ENCODE measurements at regions not wholly inside any gene's neighbourhood (a gene's known extent, or its start where the extent isn't known, plus 50 kb on each side); places are given as distances from the start of the nearest gene placed in this dataset.

DNA sequence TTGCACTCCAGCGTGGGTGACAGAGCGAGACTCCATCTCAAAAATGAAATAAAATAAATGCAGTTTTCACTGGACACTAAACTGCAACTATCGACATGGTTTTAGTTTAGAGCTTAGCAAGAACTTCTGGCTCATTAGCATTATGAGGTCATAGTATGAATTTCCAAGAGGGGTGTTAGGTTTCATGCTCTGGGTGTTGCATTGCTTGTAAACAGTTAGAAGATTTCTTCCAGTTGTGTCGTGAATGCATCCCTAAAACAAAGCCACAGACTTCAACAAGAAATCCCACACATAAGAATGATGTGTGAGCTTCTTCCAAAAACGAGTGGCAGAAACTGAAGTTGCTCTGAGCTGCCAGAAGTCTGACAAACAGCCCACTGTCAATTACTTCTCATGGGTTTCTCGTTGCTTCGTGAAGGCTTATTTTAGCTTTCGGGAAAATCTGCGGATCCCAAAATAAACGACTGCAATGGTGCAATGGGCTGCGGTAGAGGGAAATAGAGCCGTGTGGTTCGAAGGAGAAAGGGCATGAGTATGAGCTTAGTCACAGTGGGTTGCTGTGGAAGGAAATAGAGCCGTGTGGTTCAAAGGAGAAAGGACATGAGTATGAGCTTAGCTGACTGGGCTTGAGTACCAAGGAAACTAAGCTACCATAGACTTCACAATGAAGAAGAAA lies 354.9 kb downstream of the DHRSX start:
- no peak for FAIRE-seq

More for the DNA sequence above, 354.9 kb downstream of the DHRSX start:
- no peak overlapping the region for H2BK5ac ChIP-seq (ENCODE audit: low read depth, low read length)
- H3K79me2 ChIP-seq (ENCODE audit: control insufficient read depth in 1 of 2, insufficient read depth in 2 of 2, low read length in 2 of 2): no peaks in the 10 kb centered on the region
- peaks cover 0 to 2% (median 0%) of the 10 kb centered on the region in 4 experiments; a peak in 2 of 8 replicates for H3K36me3 ChIP-seq (ENCODE audit: control insufficient read depth in 2 of 4, insufficient read depth in 4 of 4, low read length in 3 of 4)
- H3K56ac ChIP-seq (replicated peaks; ENCODE audit: insufficient read length, low read depth, low read length): no peak overlapping the region
- no peak overlapping the region for H4K8ac ChIP-seq (ENCODE audit: extremely low read depth, insufficient read depth, low read length)
- no peak overlapping the region for H2BK12ac ChIP-seq (ENCODE audit: low read depth, low read length)
- DNase-seq (ENCODE audit: low read depth in 1 of 2, low spot score in 2 of 2): no peak
- H3K27me3 ChIP-seq (replicated peaks in 1 of 4; ENCODE audit: control insufficient read depth in 3 of 4, extremely low read depth in 1 of 4, insufficient read depth in 3 of 4, low read length in 3 of 4): no peaks in the 10 kb centered on the region
- H3K23me2 ChIP-seq (ENCODE audit: low read depth, low read length): no peaks in the 10 kb centered on the region
- no peak overlapping the region for H4K91ac ChIP-seq (replicated peaks; ENCODE audit: insufficient read length, low read length)
- H4K20me1 ChIP-seq (replicated peaks in 1 of 2; ENCODE audit: control insufficient read depth in 1 of 2, insufficient read depth in 2 of 2, low read length in 2 of 2): no peaks in the 10 kb centered on the region
- no peak overlapping the region for H2AFZ ChIP-seq (ENCODE audit: low read length)
- no peak overlapping the region for H4K5ac ChIP-seq (ENCODE audit: insufficient read length, low read depth, low read length)
- TF ChIP-seq, protein P1, sequence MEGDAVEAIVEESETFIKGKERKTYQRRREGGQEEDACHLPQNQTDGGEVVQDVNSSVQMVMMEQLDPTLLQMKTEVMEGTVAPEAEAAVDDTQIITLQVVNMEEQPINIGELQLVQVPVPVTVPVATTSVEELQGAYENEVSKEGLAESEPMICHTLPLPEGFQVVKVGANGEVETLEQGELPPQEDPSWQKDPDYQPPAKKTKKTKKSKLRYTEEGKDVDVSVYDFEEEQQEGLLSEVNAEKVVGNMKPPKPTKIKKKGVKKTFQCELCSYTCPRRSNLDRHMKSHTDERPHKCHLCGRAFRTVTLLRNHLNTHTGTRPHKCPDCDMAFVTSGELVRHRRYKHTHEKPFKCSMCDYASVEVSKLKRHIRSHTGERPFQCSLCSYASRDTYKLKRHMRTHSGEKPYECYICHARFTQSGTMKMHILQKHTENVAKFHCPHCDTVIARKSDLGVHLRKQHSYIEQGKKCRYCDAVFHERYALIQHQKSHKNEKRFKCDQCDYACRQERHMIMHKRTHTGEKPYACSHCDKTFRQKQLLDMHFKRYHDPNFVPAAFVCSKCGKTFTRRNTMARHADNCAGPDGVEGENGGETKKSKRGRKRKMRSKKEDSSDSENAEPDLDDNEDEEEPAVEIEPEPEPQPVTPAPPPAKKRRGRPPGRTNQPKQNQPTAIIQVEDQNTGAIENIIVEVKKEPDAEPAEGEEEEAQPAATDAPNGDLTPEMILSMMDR (IDR thresholded peaks at IDR 0.05; ENCODE audit: control extremely low read depth in 1 of 3, insufficient read depth in 1 of 3, low read depth in 1 of 3, low read length in 3 of 3): no peak
- TF ChIP-seq BCL11A (IDR thresholded peaks at IDR 0.05; ENCODE audit: low read depth in 2 of 2, low read length in 2 of 2) (no peak), POLR2AphosphoS5 (IDR thresholded peaks at IDR 0.05; ENCODE audit: low read depth, low read length) (no peak)
- TF ChIP-seq, protein P2, sequence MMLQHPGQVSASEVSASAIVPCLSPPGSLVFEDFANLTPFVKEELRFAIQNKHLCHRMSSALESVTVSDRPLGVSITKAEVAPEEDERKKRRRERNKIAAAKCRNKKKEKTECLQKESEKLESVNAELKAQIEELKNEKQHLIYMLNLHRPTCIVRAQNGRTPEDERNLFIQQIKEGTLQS (IDR thresholded peaks at IDR 0.05; ENCODE audit: insufficient read depth, low read depth, low read length): no peak
- ChIA-PET CTCF (ENCODE audit: partially characterized antibody) (no interaction called here), POLR2A (ENCODE audit: partially characterized antibody) (no interaction called here)
- no peaks in the 10 kb centered on the region for H3K79me1 ChIP-seq (ENCODE audit: low read depth, low read length)
- H3K27ac ChIP-seq (ENCODE audit: low read depth, low read length): no peak overlapping the region
- no peak overlapping the region for H3K4me3 ChIP-seq (ENCODE audit: extremely low read depth in 1 of 4, insufficient read depth in 2 of 4, low read depth in 3 of 4, low read length in 4 of 4)
- no peak overlapping the region for H2AK5ac ChIP-seq (ENCODE audit: low read depth, low read length)
- H3K4ac ChIP-seq (replicated peaks; ENCODE audit: insufficient read length, low read depth, low read length): no peak overlapping the region
- peaks cover 9 to 14% of the 10 kb centered on the region in 2 experiments for H3K9me3 ChIP-seq (ENCODE audit: insufficient read depth in 2 of 2, low read depth in 1 of 2, low read length in 1 of 2)
- H2BK15ac ChIP-seq (ENCODE audit: low read length): no peak overlapping the region
- no peak overlapping the region for H3K23ac ChIP-seq (ENCODE audit: insufficient read length)
- no peak overlapping the region for H2BK120ac ChIP-seq (replicated peaks; ENCODE audit: low read depth, low read length)
- H3K4me2 ChIP-seq (ENCODE audit: insufficient read depth in 1 of 2, low read depth in 2 of 2, low read length in 2 of 2): no peak overlapping the region
- 83% methylated on average over 14 of the region's 14 CpGs; no CpG with 5 or more reads in 1 of the 2 experiments for WGBS, 2 experiments (ENCODE audit: extremely low coverage in 1 of 2, insufficient coverage in 1 of 2, insufficient read length in 1 of 2, insufficient replicate concordance in 2 of 2, low coverage in 1 of 2, low lambda C conversion rate in 2 of 2, missing lambda C conversion rate in 1 of 2)
- H2BK20ac ChIP-seq (ENCODE audit: low read length): no peak overlapping the region
- no peaks in the 10 kb centered on the region for H3K4me1 ChIP-seq (replicated peaks in 1 of 4; ENCODE audit: control insufficient read depth in 3 of 4, insufficient read depth in 4 of 4, low read length in 3 of 4)
- no peak overlapping the region for H3K14ac ChIP-seq (ENCODE audit: insufficient read length)
- no peak overlapping the region for H3K18ac ChIP-seq (ENCODE audit: extremely low read depth, low read length)
- H3K9ac ChIP-seq (replicated peaks in 1 of 4; ENCODE audit: extremely low read depth in 1 of 4, low read depth in 3 of 4, low read length in 3 of 4): no peak overlapping the region
